Nucleus accumbens (tissue), 56 donors: ENCODE measurements at regions not wholly inside any gene's neighbourhood (a gene's known extent, or its start where the extent isn't known, plus 50 kb on each side); places are given as distances from the start of the nearest gene placed in this dataset.

ENCODE experiments used
- DNase-seq, 56 donors: peaks; one replicate each; lab custom pipeline; 2025; lab: John Stamatoyannopoulos, UW

- no peak for DNase-seq
Measured at GRCh38 chr2:147712051-147712450, 132.8 kb upstream of the ACVR2A start.

GRCh38 chr2:147711031-147711430 lies 133.8 kb upstream of the ACVR2A start:
- no peak for DNase-seq

GRCh38 chr2:147709655-147710054 lies 135.2 kb upstream of the ACVR2A start:
- DNase-seq, result no peak

GRCh38 chr2:147703171-147703570 lies 141.7 kb upstream of the ACVR2A start:
- no peak for DNase-seq

- DNase-seq, result no peak
Measured at GRCh38 chr2:147698166-147698565, 146.7 kb upstream of the ACVR2A start.

- no peak for DNase-seq
Measured at GRCh38 chr2:147696426-147696825, 148.4 kb upstream of the ACVR2A start.

GRCh38 chr2:147689220-147689909 lies 155.5 kb upstream of the ACVR2A start:
- no peak for DNase-seq

GRCh38 chr2:147688242-147688641 lies 156.6 kb upstream of the ACVR2A start:
- no peak for DNase-seq

- DNase-seq, result no peak
Measured at GRCh38 chr2:147686365-147686764, 158.5 kb upstream of the ACVR2A start.

GRCh38 chr2:147684903-147685302 lies 159.9 kb upstream of the ACVR2A start:
- DNase-seq, result no peak

GRCh38 chr2:147683380-147683779 lies 161.4 kb upstream of the ACVR2A start:
- no peak for DNase-seq

GRCh38 chr2:147681093-147681492 lies 163.7 kb upstream of the ACVR2A start:
- DNase-seq, result no peak

- no peak for DNase-seq
Measured at GRCh38 chr2:147679955-147680531, 164.8 kb upstream of the ACVR2A start.

- no peak for DNase-seq
Measured at GRCh38 chr2:147679191-147679954, 165.5 kb upstream of the ACVR2A start.

GRCh38 chr2:147665105-147665504 lies 179.7 kb upstream of the ACVR2A start:
- no peak for DNase-seq

GRCh38 chr2:147663962-147664361 lies 180.9 kb upstream of the ACVR2A start:
- DNase-seq, result no peak

- DNase-seq, result no peak
Measured at GRCh38 chr2:147663153-147663961, 181.5 kb upstream of the ACVR2A start.

GRCh38 chr2:147662221-147662620 lies 182.6 kb upstream of the ACVR2A start:
- no peak for DNase-seq

- DNase-seq, result no peak
Measured at GRCh38 chr2:147660680-147661079, 184.1 kb upstream of the ACVR2A start.

GRCh38 chr2:147659051-147659450 lies 185.8 kb upstream of the ACVR2A start:
- no peak for DNase-seq
